Fibroblast of mammary gland (primary cell): ENCODE measurements at regions not wholly inside any gene's neighbourhood (a gene's known extent, or its start where the extent isn't known, plus 50 kb on each side); places are given as distances from the start of the nearest gene placed in this dataset.
"Not testable (repeated sequence)": the region's sequence is repeated elsewhere in the genome, so short reads cannot be mapped to it uniquely, and the experiment has no call there.

Experiments used
- DNase-seq: peaks from one replicate; pipeline ENCODE4 v3.0.0-alpha.2; 2010; ENCODE audit warnings: low read depth
- H3K4me3 ChIP-seq: 2 replicates; pipeline ENCODE4 v1.5.1; 2011; ENCODE audit warnings: low read depth, mild to moderate bottlenecking, low read length, moderate library complexity; ENCODE audit not compliant: control insufficient read depth
- CTCF ChIP-seq: conservative IDR thresholded peaks from 2 replicates; pipeline ENCODE4 v1.5.1; 2011; ENCODE audit warnings: low read depth, low read length, inconsistent platforms; ENCODE audit not compliant: control insufficient read depth, insufficient read depth

GRCh38 chr5:84758008-84758407 is 373.3 kb upstream of the EDIL3 start:
- no peak for DNase-seq
- no peak overlapping the region for H3K4me3 ChIP-seq
- no peak for TF ChIP-seq CTCF

- no peak for TF ChIP-seq CTCF
- no peak for DNase-seq
- no peak overlapping the region for H3K4me3 ChIP-seq
Measured at GRCh38 chr5:84752780-84753179, 368.1 kb upstream of the EDIL3 start.

DNA sequence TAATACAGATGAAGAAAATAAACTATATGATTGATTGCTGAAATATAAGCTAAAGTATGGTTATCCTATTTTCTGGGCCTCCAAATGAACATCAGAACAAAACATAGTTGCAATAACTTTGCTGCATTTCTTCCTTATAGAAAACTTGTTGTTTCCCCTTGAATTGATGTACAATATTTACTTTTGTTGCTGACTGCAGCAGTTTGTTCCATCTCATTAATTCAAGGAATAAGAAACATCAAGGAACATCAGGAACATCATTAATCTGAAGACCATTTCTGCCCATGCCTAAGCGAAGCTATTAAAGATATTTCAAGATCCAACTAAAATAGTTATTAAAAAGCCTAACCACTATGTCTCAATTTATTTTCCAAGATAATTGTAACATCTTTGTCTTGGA is 363.6 kb upstream of the EDIL3 start:
- TF ChIP-seq CTCF, result no peak
- DNase-seq, result no peak
- H3K4me3 ChIP-seq, result no peak overlapping the region

DNA sequence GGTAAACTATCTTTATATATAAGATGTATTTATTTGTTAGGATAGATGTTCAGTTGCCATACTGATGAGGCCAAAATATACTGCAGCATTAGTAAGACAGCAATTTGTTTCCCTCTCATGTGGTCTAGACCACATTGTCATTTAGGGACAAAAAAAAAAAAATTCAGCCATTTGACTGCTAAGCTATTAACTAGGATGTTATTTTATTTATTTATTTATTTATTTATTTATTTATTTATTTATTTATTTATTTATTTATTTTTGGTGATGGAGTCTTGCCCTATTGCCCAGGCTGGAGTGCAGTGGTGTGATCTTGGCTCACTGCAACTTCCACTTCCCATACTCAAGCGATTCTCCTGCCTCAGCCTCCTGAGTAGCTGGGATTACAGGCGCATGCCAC is 361.6 kb upstream of the EDIL3 start:
- not testable (repeated sequence) for DNase-seq, H3K4me3 ChIP-seq

- TF ChIP-seq CTCF, result no peak
- no peak overlapping the region for H3K4me3 ChIP-seq
- DNase-seq, result no peak
Measured at GRCh38 chr5:84741056-84741455, 356.4 kb upstream of the EDIL3 start.

GRCh38 chr5:84729326-84729725 is 344.6 kb upstream of the EDIL3 start:
- H3K4me3 ChIP-seq, result no peak overlapping the region
- DNase-seq, result peak; percentile 46
- no peak for TF ChIP-seq CTCF

- no peak for DNase-seq
- TF ChIP-seq CTCF, result no peak
- H3K4me3 ChIP-seq, result no peak overlapping the region
Measured at GRCh38 chr5:84727708-84728107, 343.0 kb upstream of the EDIL3 start.

- no peak for TF ChIP-seq CTCF
- no peak for DNase-seq
- no peak overlapping the region for H3K4me3 ChIP-seq
Measured at GRCh38 chr5:84725946-84726570, 341.4 kb upstream of the EDIL3 start.
